IPS-NIHi11 (cell line): ENCODE measurements at regions not wholly inside any gene's neighbourhood (a gene's known extent, or its start where the extent isn't known, plus 50 kb on each side); places are given as distances from the start of the nearest gene placed in this dataset.

Source experiments
- DNase-seq: peaks from one replicate; pipeline ENCODE4 v3.0.0; 2012; ENCODE audit warnings: mixed read lengths, low spot score

DNA sequence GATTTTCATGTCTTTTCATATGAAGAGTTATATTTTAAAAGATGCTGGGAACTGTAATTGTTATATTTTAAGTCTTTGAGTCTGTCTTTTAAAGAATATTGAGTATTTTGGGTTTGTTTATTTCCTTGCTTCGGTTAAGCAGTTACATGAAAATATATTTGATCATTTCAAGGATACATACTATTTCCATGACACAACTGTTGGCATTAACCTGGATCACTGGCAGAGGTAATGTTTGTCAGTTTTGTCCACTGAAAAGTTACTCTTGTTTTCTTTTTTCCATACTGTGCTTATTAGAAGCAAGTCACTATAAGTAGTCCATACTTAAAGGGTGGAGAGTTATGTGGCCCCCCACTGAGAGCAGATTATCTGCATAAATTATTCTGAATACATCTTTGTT is 1142.0 kb upstream of the TMEFF2 start:
- DNase-seq: no peak

DNA sequence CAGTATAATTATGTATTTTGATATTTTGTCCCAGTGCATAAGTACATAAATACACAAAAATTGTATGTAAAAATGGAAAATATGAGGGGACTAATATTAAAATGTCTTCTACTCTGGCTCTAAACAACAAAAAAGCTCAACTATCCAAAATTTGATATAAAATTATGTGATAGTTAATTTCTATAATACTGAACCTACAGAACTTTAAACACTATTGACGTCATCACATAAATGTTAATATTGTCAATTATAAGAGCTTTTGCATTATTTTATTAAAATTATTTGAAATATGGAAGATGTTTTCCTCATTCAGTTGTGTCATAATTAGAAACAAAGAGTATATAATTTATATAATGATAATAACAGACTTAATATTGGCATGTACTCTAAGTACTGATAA is 1139.7 kb upstream of the TMEFF2 start:
- DNase-seq: no peak

DNA sequence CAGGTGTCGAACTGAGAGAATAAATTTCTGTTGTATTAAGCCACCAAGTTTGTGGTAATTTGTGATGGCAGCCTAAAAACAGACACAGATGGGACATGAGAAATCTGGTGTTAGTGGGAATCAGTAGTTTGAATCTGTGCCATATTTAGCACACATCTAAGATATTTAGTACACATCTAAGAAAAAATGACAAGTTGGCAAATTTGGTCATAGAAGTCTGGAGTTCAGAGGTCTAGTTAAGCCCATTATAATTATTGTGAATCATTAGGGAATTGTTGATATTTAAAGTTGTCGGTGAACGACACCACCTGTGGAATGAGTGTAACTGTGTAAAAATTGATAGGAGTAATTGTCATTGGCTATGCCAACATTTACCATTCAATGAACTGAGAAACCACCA is 1138.8 kb upstream of the TMEFF2 start:
- DNase-seq: no peak

DNA sequence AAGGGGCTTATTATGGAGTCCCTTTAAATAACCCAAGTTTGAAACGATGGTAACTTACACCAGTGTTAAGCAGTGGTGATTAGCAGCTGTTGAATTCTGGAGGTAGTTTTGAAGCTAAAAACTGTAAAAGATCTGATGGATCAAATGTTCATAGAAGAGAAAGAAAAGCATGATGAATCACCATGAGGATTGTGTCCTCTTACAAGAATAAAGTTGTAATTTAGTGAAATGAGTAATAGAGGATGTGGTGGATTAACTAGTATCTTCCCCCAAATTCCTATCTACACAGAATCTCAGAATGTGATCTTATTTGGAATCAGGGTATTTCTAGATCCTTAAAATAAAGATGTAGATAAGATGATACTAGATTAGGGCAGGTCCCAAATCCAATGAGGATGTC is 1138.2 kb upstream of the TMEFF2 start:
- no peak for DNase-seq

DNA sequence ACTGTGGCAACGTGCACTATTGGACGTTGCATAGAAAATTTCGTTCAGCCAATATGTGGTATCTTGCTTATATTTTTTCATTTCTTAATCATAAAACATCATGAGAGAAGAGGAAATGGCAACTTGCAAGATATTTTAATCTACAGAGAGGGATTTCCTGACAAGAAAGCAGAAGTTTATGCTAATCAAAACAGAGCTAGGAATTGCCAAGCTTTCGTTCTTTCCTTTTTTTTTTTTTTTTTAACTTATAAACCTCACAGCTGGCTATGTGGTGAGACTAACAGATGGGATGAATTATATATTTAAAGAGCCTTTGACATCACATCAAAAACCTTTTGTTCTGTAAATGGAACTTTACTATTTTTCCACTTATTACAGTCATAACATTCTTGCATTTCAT is 1136.9 kb upstream of the TMEFF2 start:
- DNase-seq: no peak

DNA sequence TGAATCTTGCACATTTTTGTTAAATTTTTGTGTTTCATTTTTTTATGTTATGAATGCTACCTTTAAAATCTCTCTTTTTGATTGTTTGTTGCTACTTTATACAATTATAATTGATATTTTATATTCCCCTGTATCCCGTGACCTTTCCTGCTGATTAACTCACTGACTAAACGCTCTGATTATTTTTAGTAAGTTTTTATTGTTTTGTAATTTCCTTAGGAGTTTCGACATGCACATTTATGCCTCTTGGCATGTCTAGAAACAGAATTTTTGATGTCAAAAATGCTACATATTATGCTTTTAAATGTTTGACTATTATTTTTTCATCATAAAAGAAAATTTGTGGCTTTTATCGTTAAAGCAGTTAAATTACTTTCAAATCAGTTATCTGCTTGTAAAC is 1131.6 kb upstream of the TMEFF2 start:
- DNase-seq: no peak

DNA sequence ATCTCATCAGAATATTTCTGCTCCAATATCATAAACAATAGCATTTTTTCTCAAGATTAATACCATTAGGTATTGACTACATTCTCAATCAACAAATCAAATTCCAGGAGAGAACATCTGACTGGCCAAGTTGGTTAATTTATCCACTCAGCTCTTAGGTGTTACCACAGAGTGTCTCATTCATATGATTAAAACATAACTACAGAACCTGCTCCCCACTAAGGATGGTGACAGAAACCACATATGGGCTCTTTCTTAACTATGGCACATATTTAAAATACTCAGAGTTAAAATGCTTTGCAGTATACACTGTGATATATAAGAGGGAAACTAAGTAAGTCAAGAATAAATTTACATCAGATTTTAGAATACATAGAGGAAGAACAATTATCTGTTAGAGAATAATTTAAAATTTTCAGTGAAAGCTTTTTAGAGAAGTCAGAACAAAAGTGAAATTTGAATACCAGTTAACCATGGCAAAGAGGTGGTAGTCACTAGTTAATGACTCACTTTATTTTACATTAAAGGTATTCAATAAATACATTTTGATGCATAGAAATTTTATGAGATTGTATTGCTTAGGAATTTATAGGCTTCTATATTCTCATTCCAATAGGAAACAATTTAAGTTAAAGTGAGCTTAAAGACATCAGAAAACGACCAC is 1120.8 kb upstream of the TMEFF2 start:
- no peak for DNase-seq

DNA sequence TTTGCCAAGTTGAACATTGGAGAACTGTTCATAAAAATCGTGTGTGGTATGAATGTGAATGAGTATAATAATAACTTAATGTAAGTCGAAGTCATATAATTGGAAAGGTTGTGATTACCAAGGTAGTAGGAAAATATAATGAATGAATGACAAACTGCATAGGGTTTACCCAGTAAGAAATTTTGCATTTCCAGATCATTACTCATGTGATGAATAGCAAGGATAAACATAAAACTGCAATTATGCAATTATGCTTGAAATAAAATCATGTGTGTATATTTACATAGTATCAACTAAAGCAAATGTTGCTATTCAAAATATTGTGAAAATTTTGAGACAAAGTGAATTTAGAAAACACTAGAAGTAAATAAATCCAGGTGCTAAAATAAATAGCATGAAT is 1108.7 kb upstream of the TMEFF2 start:
- no peak for DNase-seq

DNA sequence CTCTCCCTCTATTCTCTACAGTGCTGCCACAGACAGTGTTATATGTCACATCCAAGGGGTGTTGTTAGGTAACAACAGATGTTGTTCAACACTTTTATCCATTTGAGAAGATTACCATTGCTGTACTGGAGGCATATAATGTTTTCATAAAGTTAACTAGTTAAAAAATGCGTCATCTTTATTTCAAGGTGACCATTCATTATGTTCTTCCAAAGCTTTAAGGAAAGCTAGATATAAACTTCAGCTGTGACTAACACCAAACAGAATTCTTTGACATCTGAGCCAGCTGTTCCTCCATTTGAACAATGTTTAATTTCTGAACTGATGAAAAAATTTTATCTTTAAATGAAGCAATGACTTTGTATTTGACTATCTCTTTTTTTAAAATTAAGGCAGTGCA is 1099.6 kb upstream of the TMEFF2 start:
- no peak for DNase-seq

DNA sequence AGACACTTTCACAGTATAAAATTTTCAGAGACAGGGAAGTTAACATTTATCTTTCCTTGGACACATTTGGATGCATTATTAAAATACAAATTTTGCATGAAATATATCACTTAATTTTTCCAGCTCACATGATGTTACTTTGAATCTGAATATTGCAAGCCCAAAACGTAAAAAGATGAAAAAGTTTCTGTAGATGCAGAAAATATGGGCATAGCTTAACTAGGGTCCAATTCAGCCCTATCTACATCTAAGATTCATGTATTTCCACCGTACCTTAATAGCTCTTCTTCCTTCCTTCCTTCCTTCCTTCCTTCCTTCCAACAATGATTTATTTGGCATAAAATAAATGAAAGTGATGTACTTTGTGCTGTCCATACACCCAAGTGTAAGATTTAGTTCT is 1084.6 kb upstream of the TMEFF2 start:
- DNase-seq: no peak

DNA sequence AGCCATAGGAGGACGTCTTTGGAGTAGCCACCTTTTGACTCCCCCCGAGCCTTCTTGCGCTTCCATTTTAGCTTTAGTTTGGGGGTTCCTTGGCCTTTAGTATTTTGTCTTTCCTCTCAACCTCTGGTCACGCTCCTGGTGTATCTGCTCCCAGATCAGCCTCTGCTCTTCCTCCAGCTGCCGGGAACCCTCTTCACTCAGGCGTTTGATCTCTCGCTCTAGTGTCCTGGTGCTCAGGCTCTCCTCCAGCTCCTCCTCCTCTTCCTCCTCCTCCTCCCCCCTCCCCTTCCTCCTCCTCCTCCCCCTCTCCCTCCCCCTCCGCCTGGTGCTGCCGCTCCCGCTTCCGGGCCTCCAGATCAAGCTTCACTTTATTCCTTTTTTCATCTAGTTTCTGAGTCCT is 1082.3 kb upstream of the TMEFF2 start:
- DNase-seq: no peak

DNA sequence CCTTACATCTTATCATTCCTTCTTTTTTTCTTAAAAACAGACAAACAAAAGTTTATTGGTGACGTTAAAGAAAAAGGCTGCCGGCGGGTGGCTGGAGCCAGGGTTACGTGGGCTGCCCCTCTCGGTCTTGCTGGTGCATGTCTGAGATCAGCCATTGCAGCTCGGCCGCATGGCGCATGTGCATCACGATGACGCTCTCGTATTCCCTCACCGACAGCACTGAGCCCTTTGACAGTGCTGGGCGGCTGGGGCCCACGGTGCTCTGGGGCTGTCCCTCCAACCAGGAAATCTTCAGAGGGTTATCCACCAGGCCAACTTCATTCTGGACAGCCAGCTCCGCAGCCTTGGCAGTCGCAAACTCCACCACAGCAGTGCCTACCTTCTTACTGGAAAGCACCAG is 1081.8 kb upstream of the TMEFF2 start:
- DNase-seq: no peak

DNA sequence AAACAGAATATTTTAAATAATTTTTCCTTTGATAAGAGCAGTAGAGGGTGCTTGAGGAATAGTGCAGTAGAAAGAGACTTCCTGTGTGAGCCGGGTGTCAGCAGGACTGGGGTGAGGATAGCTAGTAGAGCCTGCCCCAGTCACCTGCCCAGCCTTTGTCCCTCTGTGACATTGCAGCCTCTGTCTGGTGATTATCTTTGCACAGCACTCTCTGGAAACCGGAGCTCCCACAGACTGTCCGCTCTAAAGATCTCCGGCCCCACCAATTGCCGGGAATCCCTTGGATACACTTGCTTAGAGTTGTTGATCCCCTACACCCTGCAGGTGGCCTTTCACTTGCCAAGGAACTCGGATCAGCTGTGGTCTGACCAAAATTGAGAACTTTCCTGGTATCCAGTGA is 1081.3 kb upstream of the TMEFF2 start:
- no peak for DNase-seq

DNA sequence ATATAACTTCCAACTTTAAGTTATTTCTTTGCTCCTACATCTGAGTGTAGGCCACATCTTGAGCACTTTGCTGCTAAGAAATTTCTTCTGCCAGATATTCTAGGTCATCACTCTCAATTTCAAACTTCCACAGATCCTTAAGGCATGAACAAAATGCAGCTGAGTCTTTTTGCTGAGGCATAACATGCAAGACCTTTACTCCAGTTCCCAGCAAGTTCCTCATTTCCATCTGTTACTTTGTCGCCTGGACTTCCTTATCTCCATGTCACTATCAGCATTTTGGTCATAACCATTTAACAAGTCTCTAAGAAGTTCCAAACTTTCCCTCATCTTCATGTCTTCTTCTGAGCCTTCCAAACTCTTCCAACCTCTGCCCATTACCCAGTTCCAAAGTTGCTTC is 1077.3 kb upstream of the TMEFF2 start:
- no peak for DNase-seq

DNA sequence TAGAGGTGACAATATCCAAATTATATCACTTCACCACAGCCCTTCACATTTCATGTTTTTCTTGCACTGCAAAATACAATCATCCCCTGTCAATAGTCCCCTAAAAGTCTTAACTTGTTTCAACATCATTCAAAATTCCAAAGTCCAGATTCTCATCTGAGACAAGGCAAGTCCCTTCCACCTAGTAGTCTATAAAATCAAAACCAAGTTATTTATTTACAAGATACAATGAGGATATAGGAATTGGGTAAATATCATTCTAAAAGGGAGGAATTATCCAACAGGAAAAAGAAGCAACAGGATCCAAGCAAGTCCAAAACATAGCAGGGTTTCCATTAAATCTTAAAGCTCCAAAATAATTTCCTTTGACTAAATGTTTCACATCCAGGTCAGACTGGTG is 1076.1 kb upstream of the TMEFF2 start:
- DNase-seq: no peak

DNA sequence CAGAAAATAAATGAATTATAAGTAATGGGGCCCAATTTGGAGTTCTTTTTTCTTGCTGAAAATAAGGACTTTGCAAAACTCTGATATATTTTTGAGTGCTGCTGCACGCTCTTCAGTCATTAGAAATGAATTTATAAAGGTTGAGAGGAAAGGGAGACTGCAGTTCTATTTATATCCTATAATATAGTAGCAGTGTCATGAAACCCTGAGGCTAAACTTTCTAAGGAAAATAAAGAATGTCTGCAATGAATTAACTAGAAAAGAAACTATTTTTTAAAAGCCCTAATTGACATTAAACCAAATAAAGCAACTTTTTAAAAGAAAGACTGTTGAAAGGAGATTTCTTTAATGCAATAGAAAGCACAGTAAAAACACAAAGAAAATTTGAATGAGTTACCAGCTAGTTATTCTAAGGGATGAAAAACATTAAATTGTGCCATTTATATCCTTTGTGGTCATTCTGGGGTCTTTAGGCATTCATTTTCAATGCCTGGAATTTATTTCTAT is 1072.8 kb upstream of the TMEFF2 start:
- DNase-seq: no peak

DNA sequence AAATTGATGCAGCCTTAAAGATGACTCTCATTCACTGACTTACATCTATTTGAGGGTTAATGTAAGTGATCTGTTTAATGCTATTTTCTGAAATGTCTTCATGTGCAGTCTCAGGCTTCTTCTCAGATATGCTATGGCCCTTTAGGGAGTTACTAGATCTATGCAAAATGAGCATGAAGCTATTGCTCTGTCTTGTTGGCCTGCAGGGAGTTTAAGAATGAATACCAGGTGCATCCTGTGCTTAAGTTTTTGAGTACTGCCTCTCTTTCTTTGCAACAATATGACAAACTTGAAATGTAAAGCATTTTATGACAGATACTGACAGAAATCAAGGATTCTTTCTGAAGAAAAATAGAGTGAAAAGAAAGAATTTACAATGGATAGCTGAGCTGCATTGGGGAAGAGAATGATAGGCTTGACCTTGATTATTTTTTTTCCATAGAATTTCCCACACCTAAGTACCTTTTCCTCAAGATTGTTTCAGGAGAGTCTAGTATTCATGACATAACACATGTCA is 1058.3 kb upstream of the TMEFF2 start:
- DNase-seq: no peak

DNA sequence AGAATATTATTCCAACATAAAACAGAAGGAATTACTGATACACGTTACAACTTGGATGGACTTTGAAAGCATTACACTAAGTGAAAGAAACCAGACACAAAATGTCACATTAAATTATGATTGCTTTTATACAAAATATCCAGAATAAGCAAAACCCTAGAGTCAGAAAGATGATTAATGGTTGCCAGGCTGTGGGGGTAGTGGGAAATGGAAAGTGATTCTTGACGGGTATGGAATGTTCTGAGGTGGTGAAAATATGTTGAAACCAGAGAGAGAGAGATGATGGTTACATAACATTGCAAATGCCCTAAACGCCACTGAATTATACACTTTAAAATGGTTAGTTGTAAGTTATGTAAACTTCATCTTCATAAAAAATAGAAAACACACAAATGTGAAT is 1057.2 kb upstream of the TMEFF2 start:
- DNase-seq: no peak

DNA sequence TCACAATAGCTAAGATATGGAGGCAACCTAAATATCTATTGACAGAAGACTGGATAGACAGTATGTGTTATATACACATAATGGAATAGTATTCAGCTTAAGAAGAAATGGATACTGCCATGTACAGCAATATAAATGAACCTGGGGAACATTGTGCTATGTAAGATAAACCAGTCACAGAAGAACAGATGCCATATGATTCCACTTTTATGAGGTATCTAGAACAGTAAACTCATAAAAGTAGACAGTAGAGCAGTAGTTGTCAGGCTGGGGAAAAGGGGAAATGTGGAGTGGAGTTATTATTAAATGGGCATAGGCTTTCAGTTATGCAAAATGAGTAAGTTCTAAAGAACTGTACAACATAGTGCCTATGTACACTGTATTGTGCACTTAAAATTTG is 1055.7 kb upstream of the TMEFF2 start:
- no peak for DNase-seq

DNA sequence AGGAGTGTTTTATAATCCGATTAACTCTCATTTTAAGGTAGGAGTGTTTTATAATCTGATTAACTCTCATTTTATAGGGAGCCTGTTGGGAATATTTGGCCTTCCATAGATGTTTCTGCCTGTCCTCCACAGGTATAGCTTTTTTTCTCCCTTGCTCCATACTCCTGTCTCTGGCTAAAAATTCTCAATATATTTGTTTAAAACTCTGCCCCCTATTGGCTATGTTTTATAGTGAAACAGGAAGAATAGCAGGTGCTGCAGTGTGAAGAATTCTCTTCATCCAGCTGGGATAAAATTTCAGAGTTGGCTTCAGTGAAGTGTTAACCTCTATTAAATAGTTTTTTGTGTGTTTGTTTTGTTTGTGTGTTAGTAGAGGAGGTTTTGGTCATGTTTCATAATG is 1046.0 kb upstream of the TMEFF2 start:
- DNase-seq: peak; percentile 54

DNA sequence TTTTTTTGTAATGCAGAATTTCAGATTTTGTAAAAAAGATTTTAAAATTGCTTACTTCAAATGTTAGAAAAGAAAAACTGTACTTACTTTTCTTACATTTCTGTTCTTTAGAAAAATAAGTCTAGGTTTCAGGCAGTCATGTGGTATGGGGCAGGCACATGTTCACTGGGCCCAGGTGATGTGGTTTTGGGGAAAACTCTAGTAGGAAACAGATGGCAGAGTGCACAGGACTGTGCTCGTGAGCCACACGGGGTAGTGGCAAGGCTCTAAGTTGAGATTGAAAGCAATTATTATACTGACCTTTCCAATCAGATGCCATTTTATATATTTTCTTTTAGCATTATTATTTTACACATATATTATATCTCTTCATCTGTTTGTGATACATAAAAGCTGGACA is 1036.9 kb upstream of the TMEFF2 start:
- DNase-seq: no peak

DNA sequence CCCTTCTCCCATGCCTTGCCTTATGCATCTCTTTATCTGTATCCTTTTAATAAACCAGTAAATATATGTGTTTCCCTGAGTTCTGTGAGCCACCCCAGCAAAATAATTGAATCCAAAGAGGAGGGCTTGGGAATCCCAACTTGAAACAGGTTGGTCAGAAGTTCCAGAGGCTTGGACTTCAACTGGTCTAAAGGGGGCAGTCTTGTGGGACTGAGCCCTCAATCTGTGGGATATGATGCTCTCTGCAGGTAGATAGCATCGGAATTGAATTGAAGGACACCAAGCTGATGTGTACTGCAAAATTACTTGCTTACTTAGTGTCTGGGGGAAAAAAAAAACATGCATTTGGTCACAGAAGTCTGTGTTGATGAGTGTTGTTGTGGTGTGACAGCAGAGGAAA is 1033.5 kb upstream of the TMEFF2 start:
- no peak for DNase-seq

DNA sequence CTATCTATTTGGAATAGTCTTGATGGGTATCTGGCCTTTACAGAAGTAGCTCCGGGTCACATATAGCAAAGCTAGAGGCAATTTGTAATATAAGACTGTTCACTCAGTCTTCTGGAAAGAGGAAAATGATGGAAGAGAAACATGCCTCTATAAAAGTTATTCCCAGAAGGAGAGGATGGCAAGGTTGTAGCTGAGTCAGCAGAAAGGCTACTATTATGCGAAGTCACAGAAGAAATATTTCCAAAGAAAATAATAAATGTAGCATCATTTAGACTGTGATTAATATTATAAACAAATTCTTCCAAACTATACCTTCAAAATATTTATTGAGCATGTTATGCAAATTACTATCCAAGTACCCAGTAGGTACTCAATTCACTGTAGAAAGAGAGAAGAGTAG is 1027.7 kb upstream of the TMEFF2 start:
- no peak for DNase-seq

DNA sequence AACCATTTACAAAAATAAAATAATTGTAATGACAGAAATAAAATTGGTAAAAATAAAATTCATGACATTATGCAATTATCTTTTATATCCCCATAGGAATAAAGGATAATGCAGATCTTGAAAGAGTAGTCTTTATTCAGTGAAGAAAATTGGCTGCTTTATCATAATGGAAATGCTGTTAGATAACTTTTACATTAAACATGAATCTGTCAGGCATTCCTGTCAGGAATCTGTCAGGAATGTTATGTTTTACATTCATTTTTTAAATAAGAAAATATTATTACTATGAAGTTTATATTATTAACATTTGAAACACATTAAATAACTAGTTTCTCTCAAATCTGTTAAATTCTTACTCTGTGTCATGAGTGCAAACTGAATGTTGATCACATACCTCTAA is 1024.7 kb upstream of the TMEFF2 start:
- no peak for DNase-seq
